HepG2 (cell line): ENCODE measurements at regions not wholly inside any gene's neighbourhood (a gene's known extent, or its start where the extent isn't known, plus 50 kb on each side); places are given as distances from the start of the nearest gene placed in this dataset.
A peak's percentile ranks its signal among the peaks of the same experiment; 100 is the strongest.

Experiments used
- ATAC-seq: fragments of 200-7000 bp; cut with Tn5 transposase; 3 replicates; pipeline ENCODE4 v1.9.1; 2020; ENCODE audit warnings: mild to moderate bottlenecking, moderate library complexity
- BruUV-seq: library from RNA; stranded (reverse); fragments of 400-500 nt; replicated peaks from 2 replicates; lab custom pipeline; 2021; lab: Mats Ljungman, UMichigan
- CTCF ChIA-PET: fragments of 300-600 bp; formaldehyde crosslinking; extraction: SDS; loops from one replicate; lab custom pipeline; 2021; ENCODE audit warnings: low total read pairs, inconsistent platforms, low intra/inter-chr PET ratio; lab: Yijun Ruan, JAX
- POLR2A ChIA-PET: fragments of 350-600 bp; sonication (Branson Sonifier 250); formaldehyde crosslinking; loops from one replicate; lab custom pipeline; 2020; ENCODE audit warnings: antibody characterized with exemption, inconsistent platforms; lab: Yijun Ruan, JAX
- DNase-seq: peaks from one replicate; pipeline ENCODE4 v3.0.0-alpha.2; 2015; ENCODE audit warnings: low spot score
- FAIRE-seq: peaks from 3 replicates; lab custom pipeline; 2011; peaks lifted over from hg19 to GRCh38; lab: Jason Lieb, UNC
- H2AFZ ChIP-seq: one replicate; pipeline ENCODE4 v1.6.1; 2011; ENCODE audit warnings: low read length, inconsistent platforms
- H3K27ac ChIP-seq: fragments of 300-600 bp; 3 replicates; pipeline ENCODE4 v1.8.0; 2011; ENCODE audit warnings: mixed run types, mild to moderate bottlenecking, mixed read lengths, low read length, inconsistent platforms; ENCODE audit not compliant: insufficient read depth; ENCODE audit errors: extremely low read length
- H3K27me3 ChIP-seq, 2 experiments: fragments of 200-600 bp in 1 of 2; 2 replicates in 1 of 2; 3 replicates in 1 of 2; pipeline versions ENCODE4 v1.6.0 to v1.8.0; 2011; ENCODE audit warnings: low read length in 2 of 2, mild to moderate bottlenecking in 2 of 2, moderate library complexity in 2 of 2, inconsistent platforms in 1 of 2; ENCODE audit not compliant: insufficient read depth in 2 of 2, control insufficient read depth in 1 of 2
- H3K36me3 ChIP-seq, 2 experiments: fragments of 200-600 bp in 1 of 2; replicated peaks in 1 of 2; 2 replicates in 1 of 2; 3 replicates in 1 of 2; pipeline versions ENCODE4 v1.5.1 to v1.8.0; 2011; ENCODE audit warnings: low read length in 2 of 2, inconsistent platforms in 1 of 2; ENCODE audit not compliant: insufficient read depth in 2 of 2, control insufficient read depth in 1 of 2
- H3K4me1 ChIP-seq: 2 replicates; pipeline ENCODE4 v1.5.1; 2012; ENCODE audit warnings: low read length, inconsistent platforms; ENCODE audit not compliant: insufficient read depth
- H3K4me2 ChIP-seq: 2 replicates; pipeline ENCODE4 v1.6.0; 2011; ENCODE audit warnings: low read depth, low read length, inconsistent platforms
- H3K4me3 ChIP-seq, 3 experiments: fragments of 200-600 bp in 1 of 3; sonication (generic), shearing (Covaris generic) in 1 of 3; replicated peaks in 1 of 3; 2 replicates each; pipeline ENCODE4 v1.5.1; 2011 to 2016; ENCODE audit warnings: low read length in 3 of 3, inconsistent platforms in 2 of 3, low read depth in 2 of 3, mild to moderate bottlenecking in 2 of 3, control low read depth in 1 of 3, mixed read lengths in 1 of 3; ENCODE audit not compliant: insufficient read depth in 1 of 3
- H3K79me2 ChIP-seq: one replicate; pipeline ENCODE4 v1.6.1; 2011; ENCODE audit warnings: low read length, inconsistent platforms; ENCODE audit not compliant: insufficient read depth
- H3K9ac ChIP-seq: 2 replicates; pipeline ENCODE4 v1.6.0; 2011; ENCODE audit warnings: mild to moderate bottlenecking, low read depth, low read length, inconsistent platforms; ENCODE audit not compliant: insufficient read depth
- H3K9me3 ChIP-seq: 2 replicates; pipeline ENCODE4 v1.5.1; 2012; ENCODE audit warnings: mild to moderate bottlenecking, low read length
- H4K20me1 ChIP-seq: 2 replicates; pipeline ENCODE4 v1.6.0; 2011; ENCODE audit warnings: inconsistent platforms, mild to moderate bottlenecking, low read length, moderate library complexity; ENCODE audit not compliant: insufficient read depth
- BRD4 ChIP-seq: sonication (generic); formaldehyde crosslinking; IDR thresholded peaks from 2 replicates; pipeline ENCODE4 v1.4.0; 2020; ENCODE audit warnings: missing genetic modification reagents
- CCAR2 ChIP-seq: fragments of 200-400 bp; formaldehyde crosslinking; optimal IDR thresholded peaks from 2 replicates; pipeline ENCODE3; 2018; ENCODE audit warnings: low read depth, mild to moderate bottlenecking, low read length, moderate library complexity
- CEBPG ChIP-seq: IDR thresholded peaks from 2 replicates; pipeline ENCODE4 v1.6.1; 2016
- ELF3 ChIP-seq: IDR thresholded peaks from 2 replicates; pipeline ENCODE4 v1.6.1; 2016; ENCODE audit warnings: missing genetic modification reagents, missing compliant biosample characterization
- FOXA1 ChIP-seq, 2 experiments: fragments of 450-650 bp in 1 of 2; sonication (generic) in 1 of 2; formaldehyde crosslinking in 1 of 2; IDR thresholded peaks; 2 replicates each; pipeline versions ENCODE4 v1.4.0 to v1.6.1; 2016 to 2020; ENCODE audit warnings: missing genetic modification reagents in 1 of 2
- HNF4G ChIP-seq, 2 experiments: sonication (generic) in 1 of 2; formaldehyde crosslinking in 1 of 2; IDR thresholded peaks; 2 replicates each; pipeline versions ENCODE4 v1.4.0 to v1.6.1; 2011 to 2020; ENCODE audit warnings: borderline replicate concordance in 2 of 2, low read depth in 2 of 2, mild to moderate bottlenecking in 2 of 2, low read length in 1 of 2, missing genetic modification reagents in 1 of 2, moderate library complexity in 1 of 2
- MAFF ChIP-seq: IDR thresholded peaks from 2 replicates; pipeline ENCODE4 v1.6.1; 2011; ENCODE audit warnings: low read depth, low read length, improper control_type of control experiment
- MAFK ChIP-seq, 2 experiments: IDR thresholded peaks in 1 of 2; conservative IDR thresholded peaks in 1 of 2; 2 replicates each; pipeline ENCODE4 v1.6.1; 2011; ENCODE audit warnings: improper control_type of control experiment in 2 of 2, low read length in 2 of 2
- MEIS1 ChIP-seq: sonication (generic); formaldehyde crosslinking; IDR thresholded peaks from 2 replicates; pipeline ENCODE4 v1.9.0; 2021; ENCODE audit warnings: mild to moderate bottlenecking, missing genetic modification reagents, moderate library complexity, borderline replicate concordance
- NONO ChIP-seq, 2 experiments: fragments of 450-650 bp in 1 of 2; sonication (generic) in 1 of 2; formaldehyde crosslinking in 1 of 2; IDR thresholded peaks in 1 of 2; conservative IDR thresholded peaks in 1 of 2; 2 replicates each; pipeline versions ENCODE4 v1.6.1 to v1.8.0; 2017 to 2022; ENCODE audit warnings: mild to moderate bottlenecking in 1 of 2, missing genetic modification reagents in 1 of 2, moderate library complexity in 1 of 2
- NR1H2 ChIP-seq: sonication (generic); formaldehyde crosslinking; IDR thresholded peaks from 2 replicates; pipeline ENCODE4 v1.8.1; 2022; ENCODE audit warnings: low read depth, missing genetic modification reagents, borderline replicate concordance
- POGZ ChIP-seq: sonication (generic); formaldehyde crosslinking; IDR thresholded peaks from 2 replicates; pipeline ENCODE4 v1.4.0; 2020; ENCODE audit warnings: mild to moderate bottlenecking, missing genetic modification reagents
- SKI ChIP-seq: fragments of 450-650 bp; IDR thresholded peaks from one replicate; pipeline ENCODE4 v1.6.1; 2018; ENCODE audit warnings: mild to moderate bottlenecking; ENCODE audit not compliant: partially characterized antibody
- SNAI1 ChIP-seq: sonication (generic); formaldehyde crosslinking; IDR thresholded peaks from 2 replicates; pipeline ENCODE4 v1.5.0; 2020; ENCODE audit warnings: mild to moderate bottlenecking, missing genetic modification reagents, borderline replicate concordance
- ZNF3 ChIP-seq: IDR thresholded peaks from 2 replicates; pipeline ENCODE4 v1.7.0; 2017; ENCODE audit warnings: inconsistent platforms
- ZNF567 ChIP-seq: sonication (generic); formaldehyde crosslinking; IDR thresholded peaks from 2 replicates; pipeline ENCODE4 v1.8.1; 2023; ENCODE audit warnings: mild to moderate bottlenecking, missing genetic modification reagents, borderline replicate concordance
- ZNF614 ChIP-seq: IDR thresholded peaks from 2 replicates; pipeline ENCODE4 v1.6.1; 2018; ENCODE audit warnings: missing biosample characterization, missing genetic modification reagents, inconsistent platforms, borderline replicate concordance
- ZNF670 ChIP-seq: sonication (generic); formaldehyde crosslinking; IDR thresholded peaks from 2 replicates; pipeline ENCODE4 v1.8.0; 2022; ENCODE audit warnings: mild to moderate bottlenecking, missing genetic modification reagents, borderline replicate concordance
- WGBS: methylation state at CpG from one replicate; pipeline ENCODE4 v1.1.6; 2017; ENCODE audit warnings: low lambda C conversion rate; 5-methylcytosine and 5-hydroxymethylcytosine counted together
- in situ Hi-C: cut with HindIII; loops from 2 replicates; pipeline ENCODE4 v1.10.0; 2017; ENCODE audit warnings: low pct_unique_long_range_greater_than_20kb; ENCODE audit not compliant: extremely low pct_ligation_motif_present
- intact Hi-C: fragments of 100-400 bp; cut with micrococcal nuclease; formaldehyde crosslinking; loops from one replicate; pipeline ENCODE4 v1.10.0; 2022; ENCODE audit not compliant: unreplicated experiment
- TF ChIP-seq, protein P1 (sequence below): sonication (generic); formaldehyde crosslinking; IDR thresholded peaks from 2 replicates; pipeline ENCODE4 v1.4.0; 2020; ENCODE audit warnings: missing genetic modification reagents
- TF ChIP-seq, protein P2 (sequence below): sonication (generic); formaldehyde crosslinking; IDR thresholded peaks from 2 replicates; pipeline ENCODE4 v1.9.0; 2021; ENCODE audit warnings: missing genetic modification reagents, mild to moderate bottlenecking, borderline replicate concordance
- TF ChIP-seq, protein P3 (sequence below): sonication (generic); formaldehyde crosslinking; IDR thresholded peaks from 2 replicates; pipeline ENCODE4 v1.5.1; 2020; ENCODE audit warnings: missing genetic modification reagents, mild to moderate bottlenecking, borderline replicate concordance

DNA sequence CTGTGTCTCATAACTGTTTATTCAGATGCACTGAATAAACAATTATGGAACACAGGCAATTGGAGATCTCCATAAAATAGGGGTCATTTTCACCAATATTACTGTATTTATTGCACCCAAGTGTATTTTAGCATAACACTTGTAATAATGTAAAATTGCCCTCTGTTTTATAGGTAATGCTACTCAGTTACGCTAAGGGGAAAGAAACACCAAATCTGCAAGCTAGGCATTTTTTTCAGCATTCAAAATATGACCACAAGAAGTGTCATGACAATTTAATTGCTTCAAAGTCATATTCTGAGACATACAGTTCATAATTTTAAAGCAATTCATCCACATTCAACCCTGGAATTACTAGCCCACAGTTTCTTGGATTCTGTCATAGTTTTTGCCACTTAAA, 643.2 kb upstream of the NOX3 start:
- in situ Hi-C loops: no loop called here

GRCh38 chr6:156087487-156087886, 631.8 kb upstream of the NOX3 start:
- in situ Hi-C loops (no loop called here), intact Hi-C loops (no loop called here)
- no peaks in the 10 kb centered on the region for H3K79me2 ChIP-seq
- peaks cover 19% of the 10 kb centered on the region for H3K9me3 ChIP-seq
- H2AFZ ChIP-seq: no peak overlapping the region
- ChIA-PET CTCF (no interaction called here), POLR2A (no interaction called here)
- no peaks in the 10 kb centered on the region for H3K4me1 ChIP-seq
- DNase-seq: no peak
- H3K36me3 ChIP-seq: no peaks in the 10 kb centered on the region
- no peaks in the 10 kb centered on the region for H4K20me1 ChIP-seq
- H3K4me3 ChIP-seq: no peak overlapping the region
- H3K27ac ChIP-seq: no peak overlapping the region
- H3K27me3 ChIP-seq: no peaks in the 10 kb centered on the region
- ATAC-seq: no peak
- H3K4me2 ChIP-seq: no peak overlapping the region
- BruUV-seq: no TSS peak
- FAIRE-seq: no peak
- H3K9ac ChIP-seq: no peak overlapping the region
- TF ChIP-seq SNAI1 (CRISPR knock-in tag) (no peak), HNF4G (IDR thresholded peaks at IDR 0.05; ENCODE audit: borderline replicate concordance, low read depth, low read length) (no peak), HNF4G (CRISPR knock-in tag; IDR thresholded peaks at IDR 0.05; ENCODE audit: borderline replicate concordance, low read depth) (no peak), CEBPG (CRISPR knock-in tag) (no peak), SKI (no peak), MEIS1 (CRISPR knock-in tag) (no peak), ZNF614 (CRISPR knock-in tag) (no peak), CCAR2 (no peak), POGZ (CRISPR knock-in tag) (no peak), NR1H2 (CRISPR knock-in tag) (no peak), NONO (IDR thresholded peaks at IDR 0.05) (no peak), NONO (CRISPR knock-in tag; conservative IDR thresholded peaks at IDR 0.05) (no peak), ZNF3 (CRISPR knock-in tag) (no peak), ELF3 (no peak), FOXA1 (IDR thresholded peaks at IDR 0.05) (no peak), FOXA1 (CRISPR knock-in tag; IDR thresholded peaks at IDR 0.05) (no peak)
- TF ChIP-seq, protein P1, sequence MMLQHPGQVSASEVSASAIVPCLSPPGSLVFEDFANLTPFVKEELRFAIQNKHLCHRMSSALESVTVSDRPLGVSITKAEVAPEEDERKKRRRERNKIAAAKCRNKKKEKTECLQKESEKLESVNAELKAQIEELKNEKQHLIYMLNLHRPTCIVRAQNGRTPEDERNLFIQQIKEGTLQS (CRISPR knock-in tag): no peak
- TF ChIP-seq, protein P2, sequence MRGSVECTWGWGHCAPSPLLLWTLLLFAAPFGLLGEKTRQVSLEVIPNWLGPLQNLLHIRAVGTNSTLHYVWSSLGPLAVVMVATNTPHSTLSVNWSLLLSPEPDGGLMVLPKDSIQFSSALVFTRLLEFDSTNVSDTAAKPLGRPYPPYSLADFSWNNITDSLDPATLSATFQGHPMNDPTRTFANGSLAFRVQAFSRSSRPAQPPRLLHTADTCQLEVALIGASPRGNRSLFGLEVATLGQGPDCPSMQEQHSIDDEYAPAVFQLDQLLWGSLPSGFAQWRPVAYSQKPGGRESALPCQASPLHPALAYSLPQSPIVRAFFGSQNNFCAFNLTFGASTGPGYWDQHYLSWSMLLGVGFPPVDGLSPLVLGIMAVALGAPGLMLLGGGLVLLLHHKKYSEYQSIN: no peak
- TF ChIP-seq, protein P3, sequence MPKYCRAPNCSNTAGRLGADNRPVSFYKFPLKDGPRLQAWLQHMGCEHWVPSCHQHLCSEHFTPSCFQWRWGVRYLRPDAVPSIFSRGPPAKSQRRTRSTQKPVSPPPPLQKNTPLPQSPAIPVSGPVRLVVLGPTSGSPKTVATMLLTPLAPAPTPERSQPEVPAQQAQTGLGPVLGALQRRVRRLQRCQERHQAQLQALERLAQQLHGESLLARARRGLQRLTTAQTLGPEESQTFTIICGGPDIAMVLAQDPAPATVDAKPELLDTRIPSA (CRISPR knock-in tag): no peak

More for the DNA sequence above, 643.2 kb upstream of the NOX3 start:
- Histone ChIP-seq H3K9ac (no peak overlapping the region), H3K79me2 (no peaks in the 10 kb centered on the region), H4K20me1 (no peaks in the 10 kb centered on the region), H2AFZ (no peak overlapping the region), H3K36me3 (no peaks in the 10 kb centered on the region), H3K9me3 (no peaks in the 10 kb centered on the region), H3K4me1 (no peaks in the 10 kb centered on the region), H3K27me3 (no peaks in the 10 kb centered on the region), H3K27ac (no peak overlapping the region), H3K4me3 (no peak overlapping the region), H3K4me2 (no peak overlapping the region)
- FAIRE-seq (no peak), DNase-seq (no peak), ATAC-seq (no peak)
- intact Hi-C loops: no loop called here
- ChIA-PET POLR2A (no interaction called here), CTCF (no interaction called here)
- BruUV-seq: no TSS peak
- TF ChIP-seq ZNF670 (CRISPR knock-in tag) (no peak), BRD4 (CRISPR knock-in tag) (no peak), MAFK (conservative IDR thresholded peaks at IDR 0.05 in 1 of 2, IDR thresholded peaks at IDR 0.05 in 1 of 2; ENCODE audit: low read length in 2 of 2) (peak; percentile 97 to 98), MAFF (peak; percentile 97), ZNF567 (CRISPR knock-in tag) (no peak)
- WGBS: 10% methylated on average over 1 of the region's 1 CpG
